ENCODE measurements at regions not wholly inside any gene's neighbourhood (a gene's known extent, or its start where the extent isn't known, plus 50 kb on each side); places are given as distances from the start of the nearest gene placed in this dataset.

- no peak for DNase-seq
Observed at GRCh38 chr2:180349809-180350208, 342.7 kb upstream of the CWC22 start.

DNA sequence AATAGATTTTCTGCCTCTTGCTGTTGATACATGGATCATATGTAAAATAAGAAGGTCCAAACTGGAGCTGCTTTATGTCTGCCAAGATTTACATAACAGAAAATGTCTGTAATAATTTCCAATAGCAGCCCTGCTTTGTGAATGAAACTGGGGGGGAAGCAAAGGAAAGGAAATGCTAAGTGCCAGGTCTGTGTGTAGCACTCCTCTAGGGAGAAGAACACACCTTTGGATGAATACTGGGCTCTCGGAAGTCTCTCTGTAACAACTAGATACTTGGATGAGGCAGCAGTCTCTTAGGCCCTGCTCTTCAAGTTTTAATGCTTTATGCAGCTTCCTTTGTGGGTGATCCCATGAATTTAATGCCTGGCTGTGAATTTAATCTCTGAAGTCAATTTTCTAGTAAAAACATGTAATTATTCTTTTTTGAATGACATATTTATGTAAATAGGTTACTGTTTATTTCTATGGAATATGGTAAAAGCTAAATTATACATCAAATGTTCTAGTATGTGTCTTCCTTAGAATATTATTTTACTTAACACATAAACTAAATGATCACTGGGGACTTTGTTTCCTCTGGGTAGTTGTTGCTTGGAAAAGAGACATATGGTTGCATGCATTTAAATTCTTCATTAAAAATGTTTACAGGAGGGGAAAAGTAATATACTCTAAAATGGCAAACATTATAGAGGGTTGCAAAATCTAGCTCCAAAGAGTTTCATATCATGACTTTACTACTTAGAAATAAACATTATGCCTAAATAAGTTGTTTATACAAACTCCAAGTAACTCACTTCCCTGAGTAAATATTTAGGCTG, 336.6 kb upstream of the CWC22 start:
- no peak for DNase-seq

DNA sequence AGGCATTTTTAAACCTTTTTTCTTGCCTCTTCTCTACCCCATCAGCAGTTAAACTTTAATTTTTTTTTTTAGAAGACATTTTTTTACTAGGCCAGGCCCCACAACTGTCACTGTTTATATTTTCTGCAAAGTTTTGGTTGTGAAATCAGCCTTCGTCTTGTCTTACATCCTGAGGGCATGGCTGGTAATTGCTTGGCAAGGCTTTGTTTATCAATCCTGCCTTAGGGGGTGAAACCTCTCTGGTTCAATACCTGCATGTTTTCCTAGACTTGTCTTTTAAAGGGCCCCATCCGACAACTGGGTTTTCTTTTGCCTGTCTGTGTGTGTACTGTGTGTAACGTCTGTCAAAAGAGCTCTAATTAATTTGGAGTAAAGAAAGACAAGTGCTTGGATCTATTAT, 330.0 kb upstream of the CWC22 start:
- no peak for DNase-seq

DNA sequence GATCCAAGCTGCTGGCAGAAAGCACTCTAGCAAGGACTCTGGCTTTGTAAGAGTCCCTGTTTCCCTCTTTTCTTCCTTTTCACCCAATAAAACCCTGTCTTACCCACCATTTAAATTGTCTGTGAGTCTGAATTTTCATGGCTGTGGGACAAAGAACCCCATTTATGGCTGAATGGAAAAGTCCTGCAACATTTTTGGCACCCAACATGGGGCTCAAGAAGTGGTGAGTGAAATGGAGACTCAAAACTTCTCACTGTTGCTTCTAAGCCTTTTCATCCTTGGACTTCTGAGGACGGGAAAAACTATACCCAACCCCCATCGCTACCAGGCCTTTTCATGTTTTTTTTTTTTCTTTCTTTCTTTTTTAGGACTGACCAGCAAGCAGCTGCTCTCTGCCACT, 329.5 kb upstream of the CWC22 start:
- DNase-seq: peak; percentile 13

- DNase-seq: peak; percentile 32
Observed at GRCh38 chr2:180334514-180334913, 327.4 kb upstream of the CWC22 start.

GRCh38 chr2:180328795-180329422, 321.8 kb upstream of the CWC22 start:
- no peak for DNase-seq

DNA sequence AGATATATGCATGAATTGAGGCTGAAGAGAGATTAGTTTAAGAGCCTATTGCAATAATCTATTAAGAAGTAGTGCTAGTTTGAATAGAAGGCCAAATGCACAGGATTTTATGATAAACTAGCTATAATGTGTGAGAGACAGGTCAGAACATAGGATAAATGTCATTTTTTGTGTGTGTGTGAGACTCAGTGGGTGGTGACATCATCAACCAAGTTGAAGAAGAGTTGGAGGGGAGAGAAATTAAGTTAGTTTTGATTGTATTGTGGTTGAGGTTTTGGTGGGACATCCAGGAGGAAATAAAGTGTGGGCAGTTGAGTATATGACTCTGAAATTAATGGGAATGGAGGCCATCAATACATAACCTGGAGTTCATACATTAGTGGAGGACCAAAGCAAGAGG, 320.1 kb upstream of the CWC22 start:
- DNase-seq: no peak

- no peak for DNase-seq
Observed at GRCh38 chr2:180325416-180326120, 318.5 kb upstream of the CWC22 start.

- no peak for DNase-seq
Observed at GRCh38 chr2:180324182-180324581, 317.1 kb upstream of the CWC22 start.

GRCh38 chr2:180322781-180323180, 315.7 kb upstream of the CWC22 start:
- no peak for DNase-seq

GRCh38 chr2:180319586-180320405, 312.7 kb upstream of the CWC22 start:
- DNase-seq: peak; percentile 58

GRCh38 chr2:180314086-180314485, 307.0 kb upstream of the CWC22 start:
- DNase-seq: no peak

- no peak for DNase-seq
Observed at GRCh38 chr2:180312542-180312941, 305.4 kb upstream of the CWC22 start.

DNA sequence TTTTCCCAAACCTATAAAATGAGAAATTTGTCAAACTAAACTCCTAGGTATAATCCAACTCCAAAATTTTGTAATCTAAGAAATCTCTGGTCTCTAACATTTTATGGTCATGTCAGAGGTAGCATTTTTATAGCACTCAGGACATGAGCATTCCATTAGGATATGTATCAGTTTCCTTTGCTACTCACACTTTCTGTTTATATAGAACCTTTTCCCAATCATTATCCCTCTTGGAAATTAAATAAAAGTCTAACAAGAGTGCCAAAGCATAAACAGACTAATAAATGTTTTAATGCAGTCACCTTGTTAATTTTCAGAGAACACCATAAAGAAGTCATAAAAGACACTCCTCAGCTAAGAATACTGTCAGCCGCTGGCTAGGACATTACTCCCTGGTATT, 300.0 kb upstream of the CWC22 start:
- no peak for DNase-seq

DNA sequence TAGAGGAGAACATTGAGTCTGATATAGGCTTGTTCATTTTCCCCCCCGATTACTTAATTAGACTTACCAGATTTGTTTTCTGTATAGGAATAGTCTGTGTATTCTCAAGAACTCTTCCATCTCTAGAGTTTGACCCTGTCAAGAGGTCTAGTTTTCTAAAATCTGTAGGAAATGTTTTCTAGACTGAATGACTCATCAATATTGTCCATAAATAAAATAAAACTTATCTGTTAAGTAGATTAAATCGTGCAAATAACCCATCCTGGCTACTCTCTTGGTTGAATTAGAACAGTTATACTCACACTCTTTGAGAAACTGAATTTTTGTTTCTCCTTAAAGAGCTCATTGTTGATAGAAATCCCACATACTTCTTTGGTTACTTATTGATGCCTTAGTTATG, 299.2 kb upstream of the CWC22 start:
- DNase-seq: no peak

DNA sequence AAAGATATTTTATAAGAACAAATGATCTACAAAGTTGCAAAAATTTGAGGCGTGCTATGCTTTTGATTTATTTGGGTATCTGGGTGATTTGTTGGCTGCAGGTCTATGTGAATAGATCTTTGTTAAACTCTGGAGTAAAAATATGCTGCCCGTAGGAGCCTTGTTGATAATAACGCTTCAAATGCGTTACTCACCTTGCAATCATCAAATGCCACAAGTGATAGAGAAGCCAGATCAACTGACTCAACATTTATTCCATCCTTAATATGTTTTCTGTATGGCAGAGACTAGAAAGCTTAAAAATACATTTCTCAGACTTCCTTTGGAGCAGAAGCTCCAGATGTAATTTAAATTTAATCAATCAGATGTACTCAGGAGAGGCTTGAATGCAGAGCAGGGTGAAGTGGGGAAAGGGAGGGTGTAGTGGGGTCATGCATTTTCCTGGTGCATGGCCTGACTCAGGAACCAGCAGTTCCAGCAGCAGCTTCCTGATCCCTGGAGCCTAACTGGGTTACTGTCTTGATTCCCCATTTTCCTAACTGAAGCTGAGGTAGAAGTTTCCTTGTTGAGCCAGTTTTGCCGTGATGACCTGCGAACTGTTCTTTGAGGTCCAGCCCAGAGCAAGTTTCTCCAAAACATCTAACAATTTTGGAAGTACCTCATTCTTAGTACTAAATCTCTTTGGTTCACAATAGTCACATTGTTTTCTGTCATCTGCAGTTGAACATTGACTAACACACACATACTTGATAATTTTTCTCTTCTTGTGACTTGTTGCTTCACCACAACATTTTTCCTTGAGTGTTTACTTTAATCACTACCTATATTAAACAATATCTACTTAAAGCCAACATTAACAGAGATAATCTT, 284.7 kb upstream of the CWC22 start:
- DNase-seq: no peak

DNA sequence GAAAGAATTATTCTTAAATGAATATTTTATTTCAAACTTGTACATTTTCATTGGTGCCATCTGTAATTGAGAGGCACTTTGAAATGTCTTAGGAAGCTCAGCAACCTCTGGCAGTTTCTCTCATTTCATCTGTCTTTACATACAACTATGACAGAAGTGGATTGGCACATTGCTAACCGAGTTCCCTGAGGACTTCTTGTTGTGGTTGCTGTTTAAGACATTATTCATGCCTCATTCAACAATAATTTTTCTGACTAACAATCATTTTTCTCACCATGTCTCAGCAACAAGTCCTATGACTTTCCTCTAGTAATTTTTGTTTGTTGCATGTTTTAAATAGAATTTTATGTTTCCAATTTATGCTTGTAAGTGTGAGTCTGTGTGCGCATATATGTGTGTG, 284.0 kb upstream of the CWC22 start:
- no peak for DNase-seq

GRCh38 chr2:180289627-180290026, 282.5 kb upstream of the CWC22 start:
- DNase-seq: no peak

GRCh38 chr2:180279581-180279980, 272.5 kb upstream of the CWC22 start:
- no peak for DNase-seq

GRCh38 chr2:180276733-180277132, 269.6 kb upstream of the CWC22 start:
- no peak for DNase-seq

- no peak for DNase-seq
Observed at GRCh38 chr2:180268006-180268405, 260.9 kb upstream of the CWC22 start.

DNA sequence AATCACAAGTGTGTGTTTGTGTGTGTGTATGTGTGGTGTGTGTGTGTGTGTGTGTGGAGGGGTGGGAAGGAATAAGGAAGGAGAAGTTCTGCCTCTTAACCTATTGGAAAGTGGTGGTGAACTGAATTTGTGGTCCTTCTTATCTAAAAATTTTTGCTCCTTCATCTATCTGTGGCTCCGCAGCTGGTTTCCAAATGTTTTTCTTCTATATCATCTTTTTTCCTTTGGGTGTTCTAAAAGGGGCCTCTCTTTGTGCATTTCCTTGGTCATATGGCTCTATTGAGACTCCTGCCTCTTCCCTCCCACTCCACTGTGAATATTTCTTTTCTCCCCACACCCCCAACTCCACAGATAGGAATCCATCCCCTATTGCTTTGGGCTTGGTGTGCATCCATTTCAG, 254.9 kb upstream of the CWC22 start:
- no peak for DNase-seq

All from OCI-M1 (cell line).